ENCODE measurements at regions not wholly inside any gene's neighbourhood (a gene's known extent, or its start where the extent isn't known, plus 50 kb on each side); places are given as distances from the start of the nearest gene placed in this dataset.

DNA sequence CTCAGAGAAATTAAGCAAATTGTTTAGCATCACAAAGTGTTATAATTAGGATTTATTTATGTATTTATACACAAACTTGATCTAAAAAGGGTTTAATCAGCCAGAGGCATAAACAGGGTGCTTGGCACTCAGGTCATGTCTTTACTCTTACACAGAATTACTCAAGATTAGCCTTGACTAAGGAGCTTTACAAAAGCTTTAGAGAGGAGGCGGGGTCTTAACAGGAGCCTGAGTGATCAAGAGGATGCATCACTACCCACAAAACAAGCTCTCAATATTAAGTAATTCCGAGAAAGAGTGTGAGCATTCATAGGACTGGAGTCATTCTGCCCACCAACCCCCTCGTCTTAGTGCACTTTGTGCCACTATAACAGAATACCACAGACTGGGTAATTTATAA, 103.0 kb downstream of the SPATA19 start:
- TF ChIP-seq POLR2A (IDR thresholded peaks at IDR 0.05) (no peak), POLR2AphosphoS5 (IDR thresholded peaks at IDR 0.05) (no peak)

Data from suprapubic skin (tissue), 4 donors.